ENCODE measurements at regions not wholly inside any gene's neighbourhood (a gene's known extent, or its start where the extent isn't known, plus 50 kb on each side); places are given as distances from the start of the nearest gene placed in this dataset.
"Not testable (repeated sequence)": the region's sequence is repeated elsewhere in the genome, so short reads cannot be mapped to it uniquely, and the experiment has no call there.

DNA sequence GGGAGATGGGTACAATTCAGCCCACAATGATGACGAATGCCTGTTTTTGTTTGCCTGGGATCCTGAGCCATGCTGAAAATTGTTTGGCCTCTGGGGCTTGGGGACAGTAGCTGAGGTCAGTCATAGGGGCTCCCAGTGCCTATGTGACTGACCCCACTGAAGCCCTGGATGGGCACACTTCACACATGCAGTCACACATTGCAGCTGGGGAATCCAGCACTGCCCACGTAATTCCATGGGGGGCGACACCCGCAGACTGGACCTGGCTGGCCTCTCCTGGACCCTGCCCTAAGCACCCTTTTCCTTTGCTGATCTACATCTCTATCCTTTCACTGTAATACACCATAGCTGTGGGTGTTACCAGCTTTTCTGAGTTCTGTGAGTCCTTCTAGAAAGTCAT, 295.2 kb upstream of the HS6ST1 start:
- no peak for DNase-seq (ENCODE audit: low read depth)

DNA sequence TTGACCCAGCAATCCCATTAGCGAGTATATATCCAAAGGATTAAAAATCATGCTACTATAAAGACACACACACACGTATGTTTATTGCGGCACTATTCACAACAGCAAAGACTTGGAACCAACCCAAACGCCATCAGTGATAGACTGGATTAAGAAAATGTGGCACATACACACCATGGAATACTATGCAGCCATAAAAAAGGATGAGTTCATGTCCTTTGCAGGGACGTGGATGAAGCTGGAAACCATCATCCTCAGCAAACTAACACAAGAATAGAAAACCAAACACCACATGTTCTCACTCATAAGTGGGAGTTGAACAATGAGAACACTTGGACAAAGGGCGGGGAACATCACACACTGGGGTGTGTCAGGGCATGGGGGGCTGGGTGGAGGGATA, 296.2 kb upstream of the HS6ST1 start:
- DNase-seq (ENCODE audit: low read depth): not testable (repeated sequence)

DNA sequence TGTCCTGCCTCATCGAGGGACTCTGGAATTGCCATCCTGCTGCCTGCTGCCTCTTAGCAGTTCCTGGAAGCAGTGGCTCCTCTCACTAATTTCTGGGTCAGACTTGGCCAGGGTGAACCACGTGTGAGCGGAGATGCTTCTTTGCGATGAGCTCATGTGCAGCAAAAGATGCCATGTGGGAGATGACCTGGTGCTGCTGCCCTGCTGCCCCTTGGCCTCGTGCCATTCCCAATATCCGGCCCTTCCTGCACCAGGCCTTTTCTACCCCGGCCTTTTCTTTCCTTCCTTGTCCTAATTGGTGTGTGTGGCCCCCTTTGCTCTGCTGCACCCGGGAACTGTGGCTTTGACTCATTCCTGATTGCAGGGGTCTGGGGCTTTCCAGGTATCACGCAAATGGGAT, 296.9 kb upstream of the HS6ST1 start:
- no peak for DNase-seq (ENCODE audit: low read depth)

DNA sequence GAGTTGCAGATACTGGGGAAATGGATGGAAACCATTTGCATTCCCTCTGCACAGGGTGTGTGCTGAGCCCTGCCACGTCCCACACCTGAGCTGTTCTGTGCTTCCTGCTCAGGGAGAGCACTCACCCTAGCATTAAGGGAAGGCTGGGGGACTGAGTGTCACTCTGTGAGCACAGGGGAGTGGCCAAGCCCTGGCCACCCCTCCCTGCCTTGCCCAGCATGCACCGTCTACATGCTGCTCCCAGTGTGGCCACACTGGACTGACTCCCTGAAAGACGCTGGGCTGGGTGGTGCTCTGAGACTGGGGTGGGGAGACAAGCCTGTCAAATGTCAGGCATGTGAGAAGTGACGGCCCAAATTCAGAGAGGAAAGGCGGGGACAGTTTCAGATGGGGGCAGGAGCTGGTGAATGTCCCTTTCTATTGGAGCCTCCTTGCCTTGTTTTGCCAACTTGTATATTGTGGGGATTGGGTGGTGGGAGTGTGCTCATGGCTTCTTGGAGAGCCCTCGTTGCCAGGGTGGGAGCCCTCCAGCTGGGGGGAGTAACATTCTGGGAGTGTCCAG, 298.4 kb upstream of the HS6ST1 start:
- DNase-seq (ENCODE audit: low read depth): no peak

DNA sequence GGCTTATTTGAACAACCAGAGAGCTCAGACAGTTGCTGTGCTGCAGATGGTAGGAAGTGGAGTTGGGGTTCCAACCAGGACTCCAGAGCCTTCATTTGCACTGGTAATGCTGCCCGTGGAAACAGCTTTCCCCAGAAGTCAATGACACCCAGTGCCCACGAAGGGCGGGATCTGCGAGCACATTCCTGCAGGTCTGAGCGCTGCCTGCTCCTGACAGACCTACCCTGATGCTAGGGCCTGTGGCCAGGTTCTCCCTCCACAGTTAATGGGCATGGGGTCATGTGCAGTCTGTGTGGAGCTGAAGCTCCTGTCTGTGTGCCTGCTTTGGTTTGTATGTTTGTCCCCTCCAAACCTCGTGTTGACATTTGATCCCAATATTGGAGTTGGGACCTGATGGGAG, 299.0 kb upstream of the HS6ST1 start:
- DNase-seq (ENCODE audit: low read depth): no peak

DNA sequence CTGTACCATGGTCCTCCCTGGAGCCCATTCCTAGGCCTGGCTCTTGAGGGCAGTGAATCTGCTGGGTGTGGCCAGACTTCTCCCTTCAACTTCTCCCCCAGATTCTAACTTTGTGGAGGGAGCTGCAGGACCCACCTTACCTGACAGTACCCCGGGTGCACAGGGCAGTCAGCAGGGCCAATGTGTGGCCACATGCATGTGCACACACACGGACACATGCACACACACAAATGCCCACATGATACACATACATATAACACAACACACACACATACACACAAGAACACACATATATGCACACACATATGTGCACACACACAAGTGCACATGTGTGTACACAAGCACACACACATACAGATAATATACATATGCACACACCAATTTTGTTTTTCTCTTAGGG, 300.0 kb upstream of the HS6ST1 start:
- no peak for DNase-seq (ENCODE audit: low read depth)

DNA sequence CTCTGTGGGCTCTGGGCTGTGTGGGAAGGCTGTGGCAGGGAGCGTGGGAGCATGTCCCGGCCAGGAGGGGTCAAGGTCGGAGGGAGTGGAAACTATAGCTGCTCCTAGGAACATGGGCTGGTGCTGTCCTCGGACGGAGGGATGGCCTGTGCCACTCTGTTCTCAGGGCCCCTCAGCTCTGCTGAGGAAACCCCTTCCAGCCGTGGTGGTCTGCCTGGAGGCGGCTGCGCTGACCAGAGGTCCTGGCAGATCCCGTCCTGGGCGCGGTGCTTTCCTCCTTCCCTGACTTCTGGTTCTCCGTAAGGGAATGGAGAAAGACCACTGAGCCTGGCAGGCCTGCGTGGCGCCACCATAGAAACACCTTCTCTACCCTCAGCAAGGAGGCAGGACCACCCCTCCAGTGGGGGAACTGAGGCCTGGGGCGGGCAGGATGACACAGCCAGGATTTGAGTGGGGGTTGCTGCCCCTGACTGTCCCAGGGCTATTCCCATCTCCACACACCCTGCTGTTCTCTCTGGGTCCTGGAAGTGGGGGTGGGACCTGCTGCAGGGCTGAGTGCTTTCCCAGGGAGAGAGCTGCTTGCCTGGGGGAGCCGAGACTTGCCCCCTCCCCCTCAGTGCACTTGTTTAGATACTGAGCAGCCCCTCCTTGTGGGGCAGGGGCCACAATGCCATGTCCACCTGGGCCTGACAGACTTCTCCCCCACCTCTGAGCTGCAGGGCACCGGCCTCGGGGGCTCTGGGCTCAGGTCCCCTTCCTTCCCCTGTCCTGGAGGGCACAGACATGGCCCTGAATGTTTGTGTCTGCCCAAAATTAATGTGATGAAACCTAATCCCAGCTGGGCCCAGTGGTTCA, 301.0 kb upstream of the HS6ST1 start:
- no peak for DNase-seq (ENCODE audit: low read depth)

DNA sequence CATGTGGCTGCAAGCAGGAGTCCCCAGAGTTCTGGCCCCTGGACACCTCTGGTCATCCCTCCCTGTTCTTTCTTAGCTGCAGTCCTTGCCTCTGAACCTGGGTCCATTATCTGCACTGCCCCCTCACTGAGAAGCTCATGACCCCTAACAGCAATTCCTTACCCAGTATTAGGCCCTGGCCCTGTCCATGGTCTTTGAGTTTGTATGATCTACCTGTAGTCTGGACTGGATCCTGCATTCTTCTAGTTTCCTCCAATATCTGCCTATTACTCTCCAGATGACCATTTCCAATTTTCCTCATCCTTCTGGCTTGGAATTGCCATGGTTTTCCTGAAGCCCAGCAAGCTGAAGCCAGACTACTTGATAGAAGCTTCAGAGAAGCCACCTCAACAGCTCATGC, 302.4 kb upstream of the HS6ST1 start:
- DNase-seq (ENCODE audit: low read depth): no peak

DNA sequence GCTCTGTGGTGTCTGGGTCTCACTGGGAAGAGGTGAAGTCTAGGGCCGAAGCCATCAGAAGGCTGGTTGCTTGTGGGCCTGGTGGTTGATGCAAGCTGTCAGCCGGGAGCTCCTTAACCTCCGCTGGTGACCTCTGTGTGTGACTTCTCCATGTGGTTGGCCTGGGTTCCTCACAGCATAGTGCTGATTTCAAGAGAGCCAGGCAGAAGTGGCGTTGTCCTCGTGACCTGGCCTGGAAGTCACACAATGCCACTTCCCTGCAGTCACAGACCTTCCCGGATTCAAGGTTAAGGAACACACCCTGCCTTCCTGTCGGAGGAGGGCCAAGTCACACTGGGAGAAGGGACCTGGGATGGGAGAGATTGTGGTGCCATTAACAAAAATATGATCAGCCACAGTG, 303.7 kb upstream of the HS6ST1 start:
- no peak for DNase-seq (ENCODE audit: low read depth)

DNA sequence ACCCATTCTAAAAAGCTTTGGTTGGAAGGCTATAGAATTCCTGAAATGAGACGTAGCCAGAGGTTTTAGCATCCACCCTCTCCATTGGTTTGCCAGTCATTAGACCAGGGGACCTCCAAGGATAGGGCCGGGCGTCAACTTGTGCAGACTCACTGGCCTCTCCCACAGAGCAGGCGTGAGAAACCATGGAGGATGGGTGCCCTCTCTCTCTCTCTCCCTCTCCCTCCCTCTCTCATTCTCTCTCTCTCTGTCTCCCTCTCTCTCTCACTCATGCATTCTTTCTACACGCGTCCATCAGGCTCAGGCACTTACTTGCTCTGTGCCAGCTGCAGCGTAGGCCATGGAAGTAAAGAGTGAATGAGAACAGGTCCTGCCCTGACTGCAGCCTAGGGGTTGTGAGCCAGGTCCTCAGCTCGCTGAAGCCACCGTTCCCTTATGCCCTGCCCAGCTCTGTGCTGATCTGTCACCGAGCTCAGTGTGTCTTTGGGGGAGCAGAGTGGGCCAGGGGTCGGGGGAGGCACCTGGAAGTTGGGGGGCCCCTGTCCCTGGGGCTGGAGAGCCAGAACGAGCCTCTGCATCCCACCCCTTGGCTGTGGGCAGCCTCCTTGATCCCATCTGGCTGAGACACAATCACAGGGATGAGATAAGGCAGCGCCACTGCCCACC, 304.4 kb upstream of the HS6ST1 start:
- DNase-seq (ENCODE audit: low read depth): no peak

DNA sequence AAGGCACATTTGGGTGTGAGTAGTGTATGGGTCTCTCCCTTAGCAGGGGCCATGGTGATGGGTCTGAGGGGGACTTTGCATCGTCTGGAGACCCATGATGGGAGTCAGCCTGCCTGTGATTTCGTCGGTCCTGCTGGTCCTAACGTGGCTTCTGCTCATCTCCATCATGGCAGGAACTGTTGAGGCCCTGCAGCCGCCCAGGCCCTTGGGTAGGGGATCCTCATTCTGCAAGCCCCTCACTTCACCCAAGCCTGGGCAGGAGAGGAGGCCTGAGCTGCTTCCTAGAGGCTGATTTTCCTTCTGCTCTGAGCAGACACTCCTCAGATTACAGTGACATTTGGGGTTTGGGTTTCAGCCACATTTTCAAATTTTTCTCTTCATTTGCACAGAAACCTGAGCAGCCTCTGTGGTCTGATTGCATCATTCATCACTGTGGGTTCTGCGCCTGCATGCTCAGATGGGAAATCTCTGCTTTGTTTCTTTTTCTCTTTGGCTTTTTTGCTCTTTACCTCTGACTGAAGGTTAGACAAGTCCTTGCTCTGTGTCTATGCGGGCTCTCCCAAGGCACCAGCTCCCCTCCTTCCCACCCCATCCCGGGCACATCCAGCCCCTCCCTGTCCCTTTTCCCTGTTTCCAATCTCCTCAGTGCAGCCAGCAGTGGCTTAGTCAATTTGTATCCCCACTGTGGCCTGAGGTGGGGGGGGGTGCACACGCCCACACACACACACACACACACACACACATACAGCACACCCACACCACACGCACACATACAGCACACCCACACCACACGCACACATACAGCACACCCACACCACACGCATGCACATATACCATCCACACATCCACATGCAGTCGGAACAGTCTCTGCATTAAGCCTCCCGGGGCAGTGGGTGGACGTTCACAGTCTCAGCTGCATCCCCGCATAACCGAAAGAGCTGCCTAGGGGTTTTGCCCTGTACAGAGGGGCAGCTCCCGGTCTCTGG, 305.4 kb upstream of the HS6ST1 start:
- no peak for DNase-seq (ENCODE audit: low read depth)

DNA sequence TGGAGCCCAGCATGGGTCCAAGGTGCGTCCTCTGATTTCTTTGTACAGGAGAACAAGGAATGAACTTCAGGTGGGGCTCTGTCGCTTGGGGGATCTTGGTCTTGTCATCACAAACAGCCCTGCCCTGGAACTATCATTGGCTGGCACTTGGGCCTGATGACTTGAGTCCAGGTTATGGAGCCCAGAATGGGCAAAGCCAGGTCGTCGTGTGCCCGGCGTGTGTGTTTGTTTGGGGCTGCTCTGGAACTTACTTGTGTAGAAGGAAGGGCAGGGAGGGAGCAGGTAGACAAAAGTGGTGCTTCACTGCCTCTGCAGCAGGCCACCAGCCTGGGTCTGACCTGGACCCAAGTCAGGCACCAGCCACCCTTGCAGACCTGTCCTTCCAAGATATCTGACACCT, 306.3 kb upstream of the HS6ST1 start:
- no peak for DNase-seq (ENCODE audit: low read depth)

DNA sequence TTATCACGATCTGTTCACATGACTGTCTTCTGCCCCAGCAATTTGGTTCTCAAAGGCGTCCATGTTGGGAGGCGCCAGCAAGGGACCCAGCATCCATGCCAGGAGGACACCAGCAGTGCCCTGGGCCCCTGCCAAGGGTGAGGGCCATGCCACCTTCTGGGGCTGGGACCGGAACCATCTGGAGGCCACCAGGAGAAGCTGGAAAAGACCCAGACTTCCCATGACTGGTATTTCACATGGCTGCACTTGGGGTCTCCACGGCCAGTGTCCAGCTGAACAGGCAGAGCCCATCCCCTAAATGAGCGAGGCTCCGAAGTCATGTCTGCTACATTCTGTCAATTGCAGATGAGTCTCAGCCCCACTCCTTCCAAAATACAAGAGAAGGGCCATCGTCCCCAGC, 306.8 kb upstream of the HS6ST1 start:
- no peak for DNase-seq (ENCODE audit: low read depth)

DNA sequence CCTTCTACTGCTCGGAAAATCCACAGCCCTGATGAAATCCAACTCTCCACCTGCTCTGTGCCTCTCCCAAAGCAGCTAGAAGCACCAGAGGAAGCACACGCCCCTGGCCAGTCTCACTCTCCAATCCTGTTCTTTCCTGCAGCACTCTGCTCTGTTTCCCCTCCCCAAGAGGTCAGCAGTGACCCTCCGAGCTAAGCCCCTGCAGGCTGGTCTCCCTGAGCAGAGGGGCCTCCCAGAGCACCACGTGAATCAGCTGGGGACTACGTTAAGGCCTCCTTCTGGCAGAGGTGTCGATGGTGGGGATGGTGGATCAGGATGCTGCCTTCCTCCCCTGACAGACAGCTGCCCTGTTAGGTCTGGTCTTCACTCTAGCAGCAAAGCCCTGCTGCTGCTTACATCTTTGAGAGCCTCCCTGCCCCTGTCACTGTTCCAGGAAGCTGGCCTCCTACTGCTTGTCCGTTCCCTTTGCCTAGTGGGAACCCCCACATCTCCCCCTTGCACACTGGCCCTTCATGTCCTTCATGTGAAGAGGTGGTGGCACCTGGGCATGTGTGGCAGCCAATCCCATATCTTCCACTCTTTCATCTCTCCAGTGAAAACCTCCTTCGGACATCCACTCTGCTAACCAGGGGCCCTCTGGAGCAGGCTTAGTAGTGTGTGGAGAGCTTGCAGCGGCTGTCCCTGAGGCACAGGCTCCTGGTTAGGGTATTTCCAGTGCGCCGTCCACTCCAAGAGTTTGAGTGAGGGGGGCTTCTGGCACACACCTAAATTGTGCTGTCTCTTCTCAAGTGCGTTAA, 307.5 kb upstream of the HS6ST1 start:
- no peak for DNase-seq (ENCODE audit: low read depth)

DNA sequence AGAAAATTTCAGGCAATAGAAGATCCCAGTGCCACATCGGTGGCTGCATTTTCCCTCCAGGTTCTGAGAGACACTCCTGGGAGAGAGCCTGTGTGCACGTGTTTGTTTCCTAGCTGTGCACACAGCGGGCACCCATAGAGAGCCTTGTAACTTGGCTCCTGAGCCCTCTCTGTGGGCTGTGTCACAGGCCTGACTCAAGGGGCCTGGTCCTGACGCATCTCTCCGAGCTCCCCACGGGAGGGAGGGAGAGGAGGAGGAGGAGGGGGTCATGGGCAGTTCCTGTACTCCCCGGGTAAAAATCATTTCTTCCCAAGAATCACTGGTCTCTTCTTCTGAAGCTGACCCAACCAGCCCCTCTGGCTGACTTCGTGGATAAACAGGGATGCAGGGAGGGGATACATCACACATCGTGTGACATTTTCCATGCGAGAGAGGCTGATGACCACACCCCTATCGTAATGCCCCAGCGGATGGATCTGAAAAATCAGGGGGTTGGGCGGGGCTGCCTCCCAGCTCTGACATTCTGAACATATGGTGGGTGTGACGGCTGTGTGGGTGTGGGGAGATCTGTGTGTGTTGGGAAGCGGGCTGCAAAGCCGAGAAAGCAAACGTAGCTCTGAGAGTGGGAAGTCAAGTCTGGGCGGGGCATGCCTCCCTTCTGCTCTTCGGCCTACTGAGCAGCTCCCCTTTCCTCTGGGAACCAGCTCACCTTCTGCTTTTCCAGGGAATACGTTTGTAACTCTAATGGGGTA, 308.3 kb upstream of the HS6ST1 start:
- DNase-seq (ENCODE audit: low read depth): no peak

DNA sequence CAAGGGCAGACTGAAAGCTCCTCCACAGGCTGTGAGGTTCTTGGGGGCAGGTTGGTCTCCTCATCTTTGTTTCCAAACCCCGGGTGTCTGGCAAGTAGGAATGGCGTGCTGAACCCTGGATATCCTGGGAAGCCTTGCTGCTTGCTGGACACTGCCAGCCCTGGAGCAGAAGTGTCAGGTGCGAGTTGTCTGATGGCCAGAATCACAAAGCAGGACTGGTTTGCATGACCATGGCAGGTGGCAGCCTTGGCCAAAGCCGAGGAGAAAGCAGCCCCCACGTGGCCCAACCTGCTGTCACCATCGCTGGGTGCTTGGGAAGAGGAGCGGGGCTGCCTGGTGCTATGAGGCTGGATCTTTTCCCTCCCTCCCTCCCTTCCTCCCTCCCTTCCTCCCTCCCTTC, 309.5 kb upstream of the HS6ST1 start:
- no peak for DNase-seq (ENCODE audit: low read depth)

DNA sequence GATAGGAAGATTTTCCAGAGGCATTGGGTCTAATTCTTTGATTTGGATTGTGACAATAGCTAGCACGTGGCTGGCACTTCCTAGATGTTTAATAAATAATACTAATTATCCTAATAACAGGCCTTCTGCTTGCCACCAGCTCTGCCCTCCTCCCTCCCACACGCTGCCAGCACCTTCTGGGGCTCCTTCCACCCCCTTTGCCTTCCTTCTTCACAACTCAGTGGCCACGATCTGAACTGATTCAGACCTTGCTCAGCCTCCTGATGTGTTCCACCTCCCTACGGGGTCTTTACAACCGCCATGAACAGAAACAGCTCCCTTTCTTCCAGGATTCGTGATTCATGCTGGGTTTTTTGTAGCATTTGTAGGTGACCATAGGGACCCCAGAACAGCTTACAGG, 310.3 kb upstream of the HS6ST1 start:
- no peak for DNase-seq (ENCODE audit: low read depth)

DNA sequence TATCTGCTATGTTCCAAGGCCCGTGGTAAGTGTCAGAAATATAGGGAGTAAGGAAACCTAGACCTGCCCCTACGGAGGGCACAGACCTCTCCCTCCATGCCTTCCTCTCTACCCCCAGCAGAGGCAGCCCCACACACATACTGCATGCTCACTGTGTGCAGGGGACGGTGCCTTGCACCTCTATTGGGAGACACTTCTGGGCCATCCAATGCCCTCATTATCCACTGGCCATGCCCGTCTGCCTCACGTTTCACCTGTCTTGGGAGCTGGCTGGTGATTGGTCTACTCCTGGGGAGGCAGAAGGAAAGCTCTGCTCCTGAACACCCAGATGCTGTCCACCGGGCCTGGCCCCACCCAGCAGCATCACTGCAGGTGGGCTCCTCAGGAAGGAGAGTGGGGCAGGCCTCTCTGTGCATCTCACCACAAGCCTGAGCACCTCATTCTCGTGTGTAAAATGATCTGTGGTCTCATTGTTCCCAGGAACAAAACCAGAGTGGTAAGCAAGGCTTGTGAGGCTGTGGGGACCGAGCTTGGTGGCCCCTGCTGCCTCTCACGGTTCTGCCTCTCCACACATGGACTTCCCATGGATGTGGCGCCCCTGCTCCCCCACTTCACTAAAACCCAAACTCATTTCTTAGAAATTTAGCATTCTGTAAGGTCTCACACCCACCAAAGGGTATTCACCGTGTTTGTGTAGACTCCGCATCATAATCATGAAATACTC, 312.5 kb upstream of the HS6ST1 start:
- no peak for DNase-seq (ENCODE audit: low read depth)

DNA sequence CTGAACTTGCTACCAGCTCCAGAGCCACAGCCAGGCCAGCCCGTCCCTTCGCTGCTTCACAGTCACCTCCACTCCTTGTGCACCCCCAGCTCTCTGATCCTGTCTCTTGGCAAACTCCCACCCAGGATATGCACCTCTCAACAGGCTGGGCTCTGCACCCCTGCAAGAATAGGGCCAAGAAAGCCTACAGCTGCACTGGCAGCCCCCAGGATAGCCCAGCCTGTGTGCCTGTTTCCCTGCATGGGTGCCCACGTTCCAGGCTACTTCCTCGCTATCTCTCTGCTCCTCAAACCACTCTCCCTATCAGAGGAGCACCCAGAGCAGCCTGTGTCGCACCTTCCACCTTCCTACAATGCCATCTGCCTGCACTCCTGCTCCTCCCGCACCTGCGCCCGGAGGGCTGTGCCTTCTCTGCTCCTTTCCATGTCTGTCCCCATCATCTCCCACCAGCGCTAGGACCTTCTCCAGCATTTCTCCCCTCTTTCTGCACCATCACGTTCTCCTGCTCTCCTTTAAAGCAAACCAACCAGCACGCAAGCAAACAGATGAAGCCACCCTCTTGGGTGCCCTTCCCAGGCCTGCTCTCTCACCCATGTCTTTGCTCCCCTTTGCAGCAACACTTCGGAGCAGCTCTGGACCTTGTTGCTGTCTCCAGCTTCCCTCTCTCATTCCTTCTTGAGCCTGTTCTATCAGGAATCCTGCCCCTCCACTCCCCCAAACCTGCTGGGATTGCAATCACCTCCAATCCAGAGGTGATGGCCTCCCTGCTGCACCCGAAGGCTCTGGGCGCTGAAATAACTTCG, 313.2 kb upstream of the HS6ST1 start:
- DNase-seq (ENCODE audit: low read depth): no peak
